Testis (tissue), 2 donors: ENCODE measurements at regions not wholly inside any gene's neighbourhood (a gene's known extent, or its start where the extent isn't known, plus 50 kb on each side); places are given as distances from the start of the nearest gene placed in this dataset.
"Not testable (repeated sequence)": the region's sequence is repeated elsewhere in the genome, so short reads cannot be mapped to it uniquely, and the experiment has no call there.

Experiments used
- DNase-seq: peaks from one replicate; pipeline ENCODE4 v3.0.0-alpha.2; 2019
- H3K27ac ChIP-seq, 2 donors: fragments of 200-600 bp; sonication (generic); one replicate each; pipeline ENCODE4 v1.5.1; 2019
- H3K27me3 ChIP-seq: fragments of 200-600 bp; sonication (generic); one replicate; pipeline ENCODE4 v1.5.1; 2019
- H3K36me3 ChIP-seq: fragments of 200-600 bp; sonication (generic); one replicate; pipeline ENCODE4 v1.5.1; 2017; ENCODE audit warnings: low read depth; ENCODE audit errors: missing control alignments
- H3K4me1 ChIP-seq: fragments of 200-600 bp; sonication (generic); one replicate; pipeline ENCODE4 v1.5.1; 2019
- H3K4me3 ChIP-seq, 2 donors: fragments of 200-600 bp; sonication (generic); one replicate each; pipeline ENCODE4 v1.5.1; 2017 to 2019
- H3K9me3 ChIP-seq: fragments of 200-600 bp; sonication (generic); one replicate; pipeline ENCODE4 v1.5.1; 2017
- POLR2A ChIP-seq: fragments of 450-650 bp; IDR thresholded peaks from one replicate; pipeline ENCODE4 v1.6.1; 2017; ENCODE audit warnings: antibody characterized with exemption, mild to moderate bottlenecking, moderate library complexity
- WGBS, 2 donors: methylation state at CpG; one replicate each; pipeline ENCODE4 v1.1.5; 2018; 5-methylcytosine and 5-hydroxymethylcytosine counted together
- intact Hi-C: fragments of 100-400 bp; cut with DNase I; formaldehyde crosslinking; loops from one replicate; pipeline ENCODE4 v1.15.1; 2023; ENCODE audit warnings: low total_unique reads
- TF ChIP-seq, protein P1 (sequence below), 3 experiments: fragments of 450-650 bp in 2 of 3; fragments of 200-600 bp in 1 of 3; sonication (generic) in 1 of 3; IDR thresholded peaks; one replicate each; pipeline ENCODE4 v1.5.1; 2016 to 2019; ENCODE audit warnings: antibody characterized with exemption in 3 of 3, mild to moderate bottlenecking in 2 of 3, moderate library complexity in 1 of 3

DNA sequence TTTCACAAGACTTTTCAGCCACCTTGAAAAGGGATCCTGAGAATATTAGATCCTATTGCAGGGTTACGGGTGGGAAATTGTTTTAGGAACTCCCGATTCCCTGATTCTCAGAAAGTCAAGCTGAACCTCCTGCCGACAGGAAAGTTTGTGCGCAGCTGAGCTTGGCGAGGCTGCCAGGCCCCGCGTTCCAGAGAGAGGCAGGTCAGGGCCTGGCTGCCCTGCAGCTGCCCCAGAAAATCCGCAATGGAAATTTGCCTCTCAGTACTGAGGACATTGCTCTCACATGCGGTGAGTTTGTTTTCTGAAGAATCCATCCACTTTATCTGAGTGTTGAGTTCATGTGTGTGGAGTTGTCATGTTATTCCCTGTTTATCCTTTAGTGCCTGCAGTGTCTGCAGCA is 144.2 kb downstream of the RTP5 start:
- intact Hi-C loops: no loop called here
- Histone ChIP-seq H3K36me3 (no peaks in the 10 kb centered on the region), H3K27me3 (no peaks in the 10 kb centered on the region), H3K4me1 (peaks cover 7% of the 10 kb centered on the region), H3K9me3 (no peaks in the 10 kb centered on the region), H3K27ac (peak overlapping the region; percentile 25 to 69), H3K4me3 (no peak overlapping the region)
- peak; percentile 40 for DNase-seq
- 40 to 45% methylated on average over 9 of the region's 9 CpGs for WGBS, 2 donors
- TF ChIP-seq, protein P1, sequence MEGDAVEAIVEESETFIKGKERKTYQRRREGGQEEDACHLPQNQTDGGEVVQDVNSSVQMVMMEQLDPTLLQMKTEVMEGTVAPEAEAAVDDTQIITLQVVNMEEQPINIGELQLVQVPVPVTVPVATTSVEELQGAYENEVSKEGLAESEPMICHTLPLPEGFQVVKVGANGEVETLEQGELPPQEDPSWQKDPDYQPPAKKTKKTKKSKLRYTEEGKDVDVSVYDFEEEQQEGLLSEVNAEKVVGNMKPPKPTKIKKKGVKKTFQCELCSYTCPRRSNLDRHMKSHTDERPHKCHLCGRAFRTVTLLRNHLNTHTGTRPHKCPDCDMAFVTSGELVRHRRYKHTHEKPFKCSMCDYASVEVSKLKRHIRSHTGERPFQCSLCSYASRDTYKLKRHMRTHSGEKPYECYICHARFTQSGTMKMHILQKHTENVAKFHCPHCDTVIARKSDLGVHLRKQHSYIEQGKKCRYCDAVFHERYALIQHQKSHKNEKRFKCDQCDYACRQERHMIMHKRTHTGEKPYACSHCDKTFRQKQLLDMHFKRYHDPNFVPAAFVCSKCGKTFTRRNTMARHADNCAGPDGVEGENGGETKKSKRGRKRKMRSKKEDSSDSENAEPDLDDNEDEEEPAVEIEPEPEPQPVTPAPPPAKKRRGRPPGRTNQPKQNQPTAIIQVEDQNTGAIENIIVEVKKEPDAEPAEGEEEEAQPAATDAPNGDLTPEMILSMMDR (IDR thresholded peaks at IDR 0.05): no peak
- no peak for TF ChIP-seq POLR2A

DNA sequence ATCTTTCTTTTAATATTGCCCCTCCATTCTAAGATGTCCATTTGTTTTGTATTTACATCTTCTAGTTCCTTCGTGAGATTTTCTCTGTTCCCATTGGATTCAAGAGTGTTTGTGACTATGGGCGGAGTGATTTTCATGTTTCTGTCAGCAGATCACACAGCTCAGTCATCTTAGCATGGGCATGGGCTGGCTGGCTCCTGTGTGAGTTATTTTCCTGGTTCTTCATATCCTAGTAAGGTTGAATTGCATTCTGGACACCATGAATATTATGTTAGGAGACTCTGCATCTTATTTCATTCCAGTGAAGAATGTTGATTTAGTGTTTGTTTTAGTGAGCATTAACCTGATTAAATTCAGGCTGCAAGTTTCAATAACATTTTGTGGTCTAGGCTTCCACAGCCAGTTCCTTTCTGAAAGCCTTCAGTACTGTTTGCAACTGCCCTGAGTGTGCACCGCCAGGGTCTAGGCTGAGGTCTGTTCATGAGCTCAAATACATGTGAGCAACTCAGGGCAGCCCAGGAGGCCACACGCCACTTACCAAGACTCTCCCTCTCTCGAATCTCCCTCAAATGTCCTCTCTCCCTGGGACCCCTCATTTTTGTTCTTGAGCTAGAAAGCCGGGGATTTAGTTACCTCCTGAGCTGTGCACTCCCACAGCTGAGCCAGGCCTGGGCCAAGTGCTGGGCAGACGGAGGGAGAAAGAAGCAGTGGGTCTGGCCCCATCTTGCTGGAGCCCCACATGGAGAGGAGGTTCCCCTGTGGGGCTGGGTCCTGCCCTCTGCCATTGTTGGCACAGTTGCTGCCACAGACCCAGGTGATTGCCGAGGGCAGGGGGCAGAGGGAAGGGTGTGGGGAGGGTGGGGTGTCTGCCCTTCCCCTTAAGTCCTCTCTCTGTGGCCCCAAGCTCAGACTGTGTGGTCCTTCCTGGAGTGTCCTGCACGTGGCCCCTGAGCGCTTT is 145.9 kb downstream of the RTP5 start:
- Histone ChIP-seq H3K27me3 (no peaks in the 10 kb centered on the region), H3K9me3 (no peaks in the 10 kb centered on the region), H3K27ac (no peak overlapping the region), H3K4me1 (peaks cover 7% of the 10 kb centered on the region), H3K36me3 (no peaks in the 10 kb centered on the region), H3K4me3 (no peak overlapping the region)
- intact Hi-C loops: no loop called here
- 64 to 86% methylated on average over 4 to 10 of the region's 10 CpGs for WGBS, 2 donors
- no peak for DNase-seq
- TF ChIP-seq POLR2A: no peak
- TF ChIP-seq, protein P1 (IDR thresholded peaks at IDR 0.05): no peak

DNA sequence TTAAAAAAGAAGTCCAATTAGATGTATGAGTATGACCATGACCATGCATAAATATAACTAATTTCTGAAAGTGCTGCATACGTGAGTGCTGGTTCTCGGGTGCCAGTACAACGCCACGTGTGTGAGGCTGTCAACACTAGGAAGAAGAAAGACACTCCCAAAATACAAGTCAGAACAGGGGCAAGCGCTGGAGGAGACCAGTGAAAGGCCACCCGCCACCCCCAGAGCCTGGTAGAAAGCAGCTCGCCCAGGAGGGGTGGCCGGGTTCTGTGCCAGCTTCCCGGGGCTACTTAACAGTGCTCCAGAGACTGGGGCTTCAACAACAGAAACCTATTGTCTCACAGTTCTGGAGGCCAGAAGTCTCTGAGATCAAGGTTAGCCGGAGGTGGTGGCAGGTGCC is 147.6 kb downstream of the RTP5 start:
- 87 to 97% methylated on average over 10 of the region's 10 CpGs for WGBS, 2 donors
- DNase-seq: no peak
- Histone ChIP-seq H3K27ac (no peak overlapping the region), H3K27me3 (no peaks in the 10 kb centered on the region), H3K4me1 (peaks cover 7% of the 10 kb centered on the region), H3K36me3 (no peaks in the 10 kb centered on the region), H3K9me3 (no peaks in the 10 kb centered on the region), H3K4me3 (no peak overlapping the region)
- intact Hi-C loops: no loop called here
- no peak for TF ChIP-seq POLR2A
- TF ChIP-seq, protein P1 (IDR thresholded peaks at IDR 0.05): no peak

DNA sequence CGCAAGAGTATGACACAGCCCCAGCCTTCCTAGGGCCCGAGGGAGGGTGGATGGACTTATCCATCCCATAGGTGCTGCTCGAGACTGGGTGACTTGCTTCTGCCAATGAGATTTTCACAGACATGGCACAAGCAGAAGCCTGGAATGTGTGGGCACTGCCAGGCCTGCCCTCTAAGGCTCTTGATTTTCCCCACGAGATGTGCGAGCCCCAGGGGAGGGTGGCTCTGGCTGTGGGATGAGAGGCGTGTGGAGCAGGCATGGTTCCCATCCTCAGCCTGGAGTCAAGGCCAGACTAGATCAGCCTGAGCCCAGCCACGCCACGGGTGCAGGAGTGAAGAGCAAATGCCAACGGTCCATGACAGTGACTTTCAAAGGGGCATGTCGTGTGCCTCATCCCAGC is 148.9 kb downstream of the RTP5 start:
- H3K4me3 ChIP-seq, H3K4me1 ChIP-seq, DNase-seq, H3K36me3 ChIP-seq, H3K27ac ChIP-seq, H3K27me3 ChIP-seq, H3K9me3 ChIP-seq, intact Hi-C loops: not testable (repeated sequence)
- WGBS, 2 donors: 85 to 94% methylated on average over 5 to 10 of the region's 10 CpGs

DNA sequence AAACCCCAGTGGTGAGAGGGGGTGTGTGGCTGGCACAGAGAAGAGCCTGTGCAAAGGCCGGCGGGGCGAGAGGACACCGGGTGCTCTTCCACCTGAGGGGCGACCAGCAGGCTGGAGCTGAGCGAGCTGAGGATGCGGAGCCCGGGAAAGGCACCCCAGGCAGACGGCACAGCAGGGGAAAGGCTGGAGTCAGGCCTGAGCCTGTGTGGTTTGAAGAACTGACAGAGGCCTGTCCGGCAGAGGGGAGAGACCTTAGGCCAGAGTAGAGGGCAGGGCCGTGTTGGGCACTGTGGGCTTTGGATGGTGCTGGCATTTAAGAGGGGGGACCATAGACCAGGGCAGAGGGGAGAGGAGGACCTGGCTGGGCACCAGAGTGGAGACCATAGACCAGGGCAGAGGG is 149.8 kb downstream of the RTP5 start:
- WGBS, 2 donors: 87 to 95% methylated on average over 11 of the region's 11 CpGs
- Histone ChIP-seq H3K9me3 (no peaks in the 10 kb centered on the region), H3K36me3 (no peaks in the 10 kb centered on the region), H3K4me1 (no peaks in the 10 kb centered on the region), H3K27ac (no peak overlapping the region), H3K27me3 (no peaks in the 10 kb centered on the region), H3K4me3 (no peak overlapping the region)
- no peak for DNase-seq
- intact Hi-C loops: no loop called here
- TF ChIP-seq POLR2A: no peak
- TF ChIP-seq, protein P1 (IDR thresholded peaks at IDR 0.05): no peak
